ENCODE measurements at regions not wholly inside any gene's neighbourhood (a gene's known extent, or its start where the extent isn't known, plus 50 kb on each side); places are given as distances from the start of the nearest gene placed in this dataset.

- no peak overlapping the region for H3K4me3 ChIP-seq (ENCODE audit: low read depth, low read length)
- no peaks in the 10 kb centered on the region for H3K27me3 ChIP-seq (ENCODE audit: insufficient read depth, low read depth, severe bottlenecking)
- no peaks in the 10 kb centered on the region for H3K36me3 ChIP-seq
- H3K9me3 ChIP-seq (ENCODE audit: severe bottlenecking): no peaks in the 10 kb centered on the region
- no peak for TF ChIP-seq CTCF (IDR thresholded peaks at IDR 0.05; ENCODE audit: low read depth, low read length)
- no peak for DNase-seq
- no peak overlapping the region for H3K27ac ChIP-seq
Measured at GRCh38 chr16:86209202-86209601, 301.1 kb upstream of the FOXF1 start.

DNA sequence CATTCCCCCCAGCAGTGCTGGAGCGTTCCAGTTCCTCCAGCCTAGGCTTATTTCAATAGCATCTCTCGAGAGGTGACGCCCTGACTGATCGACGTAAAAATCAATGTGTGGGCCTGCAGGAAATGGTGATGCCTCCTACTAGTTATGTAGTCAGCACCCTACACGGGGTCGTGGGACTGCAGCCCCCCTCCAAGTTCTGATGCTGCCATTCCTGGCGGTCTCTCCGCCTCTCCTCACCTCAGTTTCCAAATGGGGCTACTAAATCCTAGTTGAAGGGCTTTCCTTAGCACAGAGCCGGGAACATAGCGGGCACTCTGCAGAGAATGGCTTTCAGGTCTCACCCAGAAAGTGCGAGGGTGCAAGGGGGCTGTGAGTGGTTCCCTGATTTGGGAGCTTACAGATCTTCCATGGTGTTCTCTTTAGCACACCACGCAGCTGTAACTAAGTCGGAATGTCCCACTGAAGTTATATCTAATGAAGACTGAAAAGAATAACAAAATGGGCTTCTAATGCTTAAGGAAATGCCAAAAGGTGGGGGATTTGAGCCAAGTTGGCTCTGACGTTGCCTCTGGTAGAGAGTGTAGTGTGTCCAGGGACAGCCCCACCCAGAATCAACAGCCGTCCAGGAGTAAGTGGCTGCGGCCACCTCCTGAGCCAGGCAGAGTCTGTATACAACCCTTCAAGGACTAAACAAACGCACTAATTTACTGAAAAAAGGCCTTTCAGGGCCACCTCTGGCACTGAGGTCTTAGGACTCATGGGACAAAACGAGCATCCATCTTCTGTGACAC, 299.7 kb upstream of the FOXF1 start:
- H3K27me3 ChIP-seq (ENCODE audit: insufficient read depth, low read depth, severe bottlenecking): no peaks in the 10 kb centered on the region
- H3K9me3 ChIP-seq (ENCODE audit: severe bottlenecking): no peaks in the 10 kb centered on the region
- no peak overlapping the region for H3K4me3 ChIP-seq (ENCODE audit: low read depth, low read length)
- H3K27ac ChIP-seq: no peak overlapping the region
- H3K36me3 ChIP-seq: no peaks in the 10 kb centered on the region
- TF ChIP-seq CTCF (IDR thresholded peaks at IDR 0.05; ENCODE audit: low read depth, low read length): no peak
- no peak for DNase-seq

DNA sequence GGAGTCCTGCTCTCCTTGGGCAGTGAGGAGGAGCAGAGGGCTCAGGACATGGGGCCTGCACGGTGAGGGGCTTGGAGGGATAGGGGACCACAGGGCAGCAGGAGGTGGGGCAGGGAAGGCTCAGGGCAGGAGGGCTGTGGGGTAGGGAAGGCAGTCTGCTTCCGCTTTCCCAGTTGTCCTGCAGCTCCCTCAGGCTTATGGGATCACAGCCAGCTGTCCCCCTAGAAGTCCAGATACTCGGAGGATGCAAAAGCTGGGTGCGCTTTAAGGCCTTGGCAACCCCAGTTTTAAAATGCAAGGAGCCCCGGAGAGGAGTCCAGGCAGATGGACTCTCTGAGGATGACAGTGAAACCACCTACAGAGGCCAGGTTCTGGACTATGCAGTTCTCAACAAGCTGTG, 299.1 kb upstream of the FOXF1 start:
- DNase-seq: no peak
- Histone ChIP-seq H3K27me3 (ENCODE audit: insufficient read depth, low read depth, severe bottlenecking) (no peaks in the 10 kb centered on the region), H3K27ac (no peak overlapping the region), H3K4me3 (ENCODE audit: low read depth, low read length) (no peak overlapping the region), H3K36me3 (no peaks in the 10 kb centered on the region), H3K9me3 (ENCODE audit: severe bottlenecking) (no peaks in the 10 kb centered on the region)
- TF ChIP-seq CTCF (IDR thresholded peaks at IDR 0.05; ENCODE audit: low read depth, low read length): no peak

GRCh38 chr16:86211800-86212199, 298.5 kb upstream of the FOXF1 start:
- no peak for DNase-seq
- H3K27ac ChIP-seq: no peak overlapping the region
- H3K4me3 ChIP-seq (ENCODE audit: low read depth, low read length): no peak overlapping the region
- H3K36me3 ChIP-seq: no peaks in the 10 kb centered on the region
- TF ChIP-seq CTCF (IDR thresholded peaks at IDR 0.05; ENCODE audit: low read depth, low read length): no peak
- no peaks in the 10 kb centered on the region for H3K9me3 ChIP-seq (ENCODE audit: severe bottlenecking)
- H3K27me3 ChIP-seq (ENCODE audit: insufficient read depth, low read depth, severe bottlenecking): no peaks in the 10 kb centered on the region

- H3K4me3 ChIP-seq (ENCODE audit: low read depth, low read length): no peak overlapping the region
- H3K36me3 ChIP-seq: no peaks in the 10 kb centered on the region
- no peak for TF ChIP-seq CTCF (IDR thresholded peaks at IDR 0.05; ENCODE audit: low read depth, low read length)
- no peak overlapping the region for H3K27ac ChIP-seq
- no peak for DNase-seq
- no peaks in the 10 kb centered on the region for H3K27me3 ChIP-seq (ENCODE audit: insufficient read depth, low read depth, severe bottlenecking)
- H3K9me3 ChIP-seq (ENCODE audit: severe bottlenecking): no peaks in the 10 kb centered on the region
Measured at GRCh38 chr16:86212706-86213436, 297.5 kb upstream of the FOXF1 start.
